ENCODE measurements at regions not wholly inside any gene's neighbourhood (a gene's known extent, or its start where the extent isn't known, plus 50 kb on each side); places are given as distances from the start of the nearest gene placed in this dataset.

DNA sequence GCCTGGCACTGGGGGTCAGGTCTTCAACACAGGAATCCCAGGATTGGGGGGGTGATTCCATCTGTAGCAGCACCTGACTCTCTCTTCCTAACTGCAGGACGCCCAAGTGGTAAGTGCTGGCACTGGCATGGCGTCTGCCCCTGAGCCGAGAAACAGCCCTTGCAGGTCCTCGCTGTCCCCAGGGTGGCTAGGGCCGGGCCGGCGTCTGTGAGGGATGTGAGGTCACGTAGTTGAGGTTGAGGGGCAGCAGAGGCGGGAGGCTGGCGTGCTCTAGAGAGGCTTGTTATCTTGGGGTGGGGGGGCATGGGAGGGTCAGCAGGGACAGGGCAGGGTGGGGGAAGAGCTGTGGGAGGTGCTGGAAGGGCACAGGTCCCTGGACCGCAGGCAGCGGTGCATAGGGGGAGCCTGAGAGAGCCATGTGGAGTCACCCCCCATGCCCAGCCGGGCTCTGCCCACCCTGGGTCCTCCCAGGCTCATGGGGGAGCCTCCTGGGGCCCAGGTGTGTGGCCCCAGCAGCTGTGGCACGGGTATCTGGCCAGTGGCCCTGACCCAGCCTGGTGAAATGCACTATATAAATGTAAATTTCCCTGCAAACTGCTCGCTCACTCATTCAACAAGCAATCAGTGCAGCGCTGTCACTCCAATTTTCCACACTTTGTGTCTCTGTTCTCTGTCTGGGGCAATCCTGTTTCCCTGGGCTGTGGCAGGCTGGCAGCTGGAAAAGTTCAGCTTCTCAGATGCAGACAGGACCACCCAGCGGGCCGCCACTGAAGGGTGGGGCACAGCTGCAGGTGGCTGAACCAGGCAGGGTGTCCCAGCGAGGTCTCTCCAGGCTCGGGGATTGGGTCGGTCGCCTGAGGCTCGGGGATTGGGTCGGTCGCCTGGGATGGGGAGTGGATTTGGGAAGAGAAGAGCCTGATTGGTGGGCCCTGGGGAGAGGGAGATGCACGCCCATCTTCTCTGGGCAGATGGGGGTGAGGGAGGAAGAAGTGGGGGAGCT is 102.2 kb upstream of the NKX1-1 start:
- no peak for DNase-seq

DNA sequence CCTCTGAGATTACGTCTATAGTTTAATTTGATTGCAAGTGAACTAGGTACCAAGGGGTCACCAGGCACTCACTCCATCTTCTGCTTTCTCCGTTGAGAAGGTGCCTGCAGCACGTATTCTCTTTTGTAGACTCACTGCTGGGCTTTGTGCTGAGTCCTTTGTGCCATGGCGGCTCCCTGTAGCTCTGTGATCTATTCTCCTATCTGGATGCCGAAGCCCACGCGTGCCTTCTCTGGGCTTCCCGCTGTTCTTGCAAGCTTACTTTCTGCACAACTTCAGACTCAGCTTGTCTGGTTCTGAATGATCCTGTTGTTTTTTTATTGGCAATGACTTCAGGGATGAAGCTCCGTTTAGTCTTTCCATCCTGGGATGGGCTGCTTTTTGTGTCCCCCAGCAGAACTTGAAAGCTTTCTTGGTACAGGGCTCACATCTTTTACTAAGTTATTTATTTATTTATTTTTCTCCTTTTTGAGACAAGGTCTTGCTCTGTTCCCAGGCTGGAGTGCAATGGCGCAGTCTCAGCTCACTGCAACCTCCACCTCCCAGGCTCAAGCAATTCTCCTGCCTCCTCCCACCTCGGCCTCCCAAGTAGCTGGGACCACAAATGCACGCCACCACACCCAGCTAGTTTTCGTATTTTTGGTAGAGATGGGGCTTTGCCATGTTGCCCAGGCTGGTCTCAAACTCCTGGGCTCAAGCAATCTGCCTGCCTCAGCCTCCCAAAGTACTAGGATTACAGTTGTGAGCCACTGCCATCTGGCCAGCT is 100.9 kb upstream of the NKX1-1 start:
- DNase-seq, result no peak

DNA sequence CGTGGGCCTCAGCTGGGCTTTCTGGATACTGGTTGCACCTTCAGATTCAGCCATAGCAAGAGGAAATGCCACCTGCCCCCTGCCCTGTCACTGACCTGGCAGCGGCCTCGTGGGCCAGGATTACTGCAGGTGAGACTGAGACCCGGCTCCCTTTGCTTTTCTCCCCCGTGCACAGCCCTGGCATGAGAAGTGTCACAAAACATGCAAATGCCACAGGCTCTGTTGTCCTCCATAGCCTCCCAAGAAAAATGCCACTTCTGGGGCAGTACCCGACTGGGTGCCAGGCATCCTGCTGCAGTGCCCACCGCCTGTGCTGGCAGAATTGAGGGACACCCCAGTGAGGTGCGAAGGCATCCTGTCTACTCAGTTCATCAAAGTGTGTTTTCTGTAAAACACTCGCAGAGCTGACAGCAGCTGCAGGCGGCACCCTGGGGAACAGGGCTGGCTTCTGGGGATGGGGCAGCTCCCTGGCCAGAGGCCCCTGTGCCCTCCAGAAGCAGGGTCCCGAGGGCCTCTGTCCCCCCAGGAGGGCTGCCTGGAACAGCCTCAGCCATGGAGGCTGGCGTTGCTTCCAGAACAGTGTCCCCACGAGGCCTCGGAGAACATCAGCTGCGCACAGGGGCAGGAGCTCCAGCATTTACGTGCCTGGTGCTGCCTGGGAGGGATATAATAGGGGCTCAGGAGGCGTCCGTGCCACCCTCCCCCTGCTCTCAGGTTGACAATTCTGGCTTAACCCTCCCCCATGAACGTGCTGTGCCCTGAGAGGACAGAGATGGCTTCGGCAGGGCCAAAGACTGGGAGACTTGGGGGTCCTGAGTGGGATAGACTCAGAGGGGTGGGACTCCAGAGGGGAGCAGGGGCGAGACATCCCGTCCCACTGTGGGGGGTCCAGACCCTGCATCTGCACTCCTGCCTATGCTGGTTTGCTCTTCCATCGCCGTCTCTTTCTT is 99.5 kb upstream of the NKX1-1 start:
- no peak for DNase-seq

DNA sequence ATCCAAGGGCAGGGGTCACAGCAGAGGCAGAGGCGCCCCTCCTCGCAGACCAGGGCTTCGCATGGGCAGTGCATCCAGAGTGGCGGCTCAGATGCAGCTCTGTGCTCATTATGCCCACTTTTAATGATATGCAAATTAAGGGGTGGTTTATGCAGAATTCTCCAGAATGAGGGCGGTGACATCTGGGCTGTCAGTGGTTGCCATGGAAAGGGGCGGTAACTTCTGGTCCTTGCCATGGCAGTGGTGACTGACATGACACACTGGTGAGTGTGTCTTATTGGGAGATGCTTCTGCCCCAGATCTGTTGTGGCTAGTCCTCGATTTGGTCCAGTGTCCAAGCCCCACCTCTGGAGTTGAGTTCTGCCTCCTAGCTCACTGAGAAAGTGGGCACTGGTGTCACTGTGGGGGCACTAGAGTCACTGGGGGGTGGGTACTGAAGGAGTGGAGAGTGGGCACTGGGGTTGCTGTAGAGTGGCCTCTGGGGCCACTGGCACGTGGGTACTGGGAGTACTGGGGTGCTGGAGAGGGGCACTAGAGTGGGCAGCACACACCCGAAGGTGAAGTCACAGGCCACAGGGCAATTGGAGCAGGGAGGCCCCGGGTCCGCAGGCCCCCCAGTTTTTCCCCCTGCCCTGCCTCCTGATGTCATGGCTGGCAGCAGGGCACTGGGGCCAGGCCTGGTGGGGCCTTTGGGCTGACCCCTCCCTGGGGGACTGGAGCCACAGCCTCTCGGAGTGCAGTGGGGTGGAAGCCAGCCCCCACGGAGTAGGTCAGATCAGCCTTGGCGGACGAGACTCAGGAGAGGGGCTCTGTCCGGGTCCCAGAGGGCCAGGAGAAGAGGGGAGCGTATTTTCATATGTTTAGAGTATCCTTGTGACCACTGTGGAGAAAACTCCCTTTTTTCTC is 98.6 kb upstream of the NKX1-1 start:
- DNase-seq, result no peak

DNA sequence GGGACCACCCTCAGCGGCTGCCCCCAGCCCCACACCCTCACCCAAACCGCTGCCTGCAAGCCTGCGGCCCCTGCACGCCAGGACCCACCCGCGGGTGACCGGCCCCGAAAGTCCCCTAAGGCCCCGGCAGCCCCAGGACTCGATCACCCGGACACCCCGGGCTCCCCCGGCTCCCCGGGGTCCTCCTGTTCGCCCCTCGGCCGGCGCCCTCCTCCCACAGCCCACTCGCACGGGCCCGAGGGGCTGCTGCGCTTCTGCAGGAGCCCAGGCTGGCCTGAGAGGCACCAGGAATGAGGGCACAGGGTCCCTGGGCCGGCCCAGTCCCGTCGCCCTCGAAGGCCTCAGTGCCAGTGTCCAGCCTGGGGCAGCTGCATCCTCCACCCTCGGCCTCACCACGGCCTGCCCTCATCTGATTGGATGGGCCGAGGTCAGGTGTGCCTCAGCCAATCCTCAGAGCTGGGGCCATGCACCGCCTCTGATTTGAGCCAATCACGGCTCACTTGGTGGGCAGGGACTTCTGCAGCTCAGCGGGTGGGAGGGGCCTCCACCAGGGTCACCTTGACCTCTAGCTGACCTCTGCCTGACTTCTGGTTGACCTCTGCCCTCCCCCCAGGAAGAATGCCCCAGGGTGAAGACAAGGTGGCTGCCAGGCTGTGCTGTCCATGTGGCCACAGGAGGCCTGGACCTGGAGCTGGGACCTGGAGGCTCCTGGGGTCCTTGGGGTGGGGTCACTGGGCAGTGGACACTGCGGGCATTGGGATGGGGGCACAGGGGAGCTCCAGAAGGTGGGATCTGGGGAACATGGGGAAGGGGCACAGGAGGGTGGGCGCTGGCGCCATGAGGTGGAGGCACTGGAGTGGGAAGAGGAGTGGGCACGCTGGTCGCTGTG is 97.6 kb upstream of the NKX1-1 start:
- no peak for DNase-seq

DNA sequence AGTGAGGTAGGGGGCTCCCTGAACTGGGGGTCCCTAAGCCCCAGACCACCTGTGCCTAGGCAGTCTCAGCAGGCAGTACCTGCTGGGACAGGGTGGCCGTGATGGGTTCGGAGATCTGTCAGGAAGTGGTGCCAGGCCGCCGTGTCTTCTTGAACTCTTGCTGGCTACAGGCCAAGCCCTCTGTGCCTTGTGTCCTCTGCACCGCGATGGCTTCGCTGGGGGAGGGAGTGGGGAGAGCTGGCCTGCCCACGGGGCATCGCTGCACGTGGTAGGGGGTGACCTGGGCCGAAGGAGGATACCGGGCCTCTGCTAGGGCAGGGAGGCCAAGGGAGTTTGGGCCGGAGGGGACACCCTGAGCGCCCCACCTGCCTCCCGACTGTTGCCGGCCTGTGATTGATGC is 96.7 kb upstream of the NKX1-1 start:
- no peak for DNase-seq

DNA sequence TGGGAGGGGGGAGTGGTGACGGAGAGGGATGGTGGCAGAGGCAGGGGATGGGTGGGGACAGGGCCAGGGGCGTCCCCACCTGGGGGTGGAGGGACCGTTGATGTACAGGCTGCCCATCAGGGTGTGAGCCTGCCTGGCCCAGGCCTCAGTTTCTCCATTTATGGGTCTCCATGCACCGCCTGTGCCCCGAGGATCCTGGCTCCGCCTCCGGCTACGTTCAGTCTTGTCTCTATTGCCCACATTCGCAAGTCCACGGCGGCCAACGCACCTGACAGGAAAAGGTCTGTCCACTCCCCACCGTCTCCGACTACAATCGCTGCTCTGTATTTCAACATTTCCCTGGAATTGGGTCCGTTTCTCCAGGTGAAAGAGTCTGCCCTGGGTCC is 96.3 kb upstream of the NKX1-1 start:
- no peak for DNase-seq

DNA sequence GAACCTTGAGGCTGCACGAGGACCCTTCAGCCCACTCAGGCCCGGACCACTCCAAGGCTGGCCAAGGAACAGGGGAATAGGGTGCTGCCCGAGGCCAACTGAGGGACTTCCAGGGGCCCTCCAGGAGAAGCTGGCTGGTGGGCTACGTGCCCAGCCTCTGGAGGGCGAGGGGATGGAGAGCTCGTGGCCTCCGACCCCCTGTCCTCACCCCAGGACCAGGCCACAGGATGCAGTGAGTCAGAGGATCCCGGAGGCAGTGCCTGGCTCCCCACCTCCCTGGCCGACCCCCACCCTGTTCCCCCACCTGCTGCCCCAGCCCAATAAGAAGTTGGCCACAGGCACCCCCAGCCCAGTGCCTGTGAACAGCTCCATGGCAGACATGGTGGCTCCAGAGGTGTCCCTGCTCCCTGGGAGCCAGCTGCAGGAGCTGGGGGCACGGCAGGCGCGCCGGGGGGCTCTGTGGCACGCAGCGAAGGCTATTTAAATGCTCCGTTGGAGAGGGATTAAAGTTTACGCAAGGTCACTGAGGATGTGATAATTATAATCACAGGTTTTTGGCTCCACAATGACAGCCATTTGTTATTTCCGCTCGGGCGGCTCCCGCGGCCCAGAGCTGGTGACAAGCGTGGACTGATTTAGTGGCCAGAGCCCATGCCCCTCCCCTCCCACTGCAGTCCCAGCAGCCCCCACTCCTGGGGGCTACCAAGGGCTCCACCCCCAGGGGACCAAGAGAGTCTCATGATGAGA is 95.7 kb upstream of the NKX1-1 start:
- DNase-seq, result peak; percentile 6

DNA sequence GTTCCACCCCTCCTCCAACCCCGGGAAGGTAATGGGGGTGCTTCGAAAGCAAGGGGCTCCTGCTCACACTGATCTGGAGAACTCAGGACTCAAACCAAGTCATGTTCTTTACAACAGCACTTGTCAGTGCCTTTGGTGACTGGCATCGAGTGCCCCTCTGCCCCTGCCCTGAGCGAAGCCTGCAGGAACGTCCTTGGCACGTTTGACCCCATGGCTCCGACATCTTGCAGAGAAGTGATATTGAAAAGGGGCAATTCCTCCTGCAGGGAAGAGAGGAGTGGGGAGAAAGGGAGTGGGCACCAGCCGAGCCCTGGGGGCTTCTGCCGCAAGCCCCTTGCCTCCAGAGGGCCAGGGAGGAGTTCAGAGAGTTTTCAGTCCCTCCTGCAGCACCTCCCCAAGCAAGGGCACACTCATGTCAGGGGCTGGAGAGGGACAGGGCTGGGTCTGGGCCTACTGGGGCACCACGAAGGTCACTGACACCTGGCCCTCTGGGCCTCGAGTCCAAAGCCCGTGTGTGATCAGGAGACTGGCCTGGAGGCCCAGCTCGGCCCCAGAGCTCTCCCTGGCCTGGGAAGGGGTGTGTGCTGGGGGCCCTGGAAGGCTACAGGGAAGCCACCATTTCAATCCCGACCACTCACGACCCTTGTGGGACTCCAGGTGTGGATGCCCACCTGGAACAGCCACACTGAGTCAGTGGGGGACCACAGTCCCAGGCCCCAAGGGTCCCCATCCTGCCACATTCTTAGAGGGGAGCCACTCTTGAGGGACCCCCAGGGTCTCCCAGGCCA is 94.9 kb upstream of the NKX1-1 start:
- DNase-seq, result no peak

DNA sequence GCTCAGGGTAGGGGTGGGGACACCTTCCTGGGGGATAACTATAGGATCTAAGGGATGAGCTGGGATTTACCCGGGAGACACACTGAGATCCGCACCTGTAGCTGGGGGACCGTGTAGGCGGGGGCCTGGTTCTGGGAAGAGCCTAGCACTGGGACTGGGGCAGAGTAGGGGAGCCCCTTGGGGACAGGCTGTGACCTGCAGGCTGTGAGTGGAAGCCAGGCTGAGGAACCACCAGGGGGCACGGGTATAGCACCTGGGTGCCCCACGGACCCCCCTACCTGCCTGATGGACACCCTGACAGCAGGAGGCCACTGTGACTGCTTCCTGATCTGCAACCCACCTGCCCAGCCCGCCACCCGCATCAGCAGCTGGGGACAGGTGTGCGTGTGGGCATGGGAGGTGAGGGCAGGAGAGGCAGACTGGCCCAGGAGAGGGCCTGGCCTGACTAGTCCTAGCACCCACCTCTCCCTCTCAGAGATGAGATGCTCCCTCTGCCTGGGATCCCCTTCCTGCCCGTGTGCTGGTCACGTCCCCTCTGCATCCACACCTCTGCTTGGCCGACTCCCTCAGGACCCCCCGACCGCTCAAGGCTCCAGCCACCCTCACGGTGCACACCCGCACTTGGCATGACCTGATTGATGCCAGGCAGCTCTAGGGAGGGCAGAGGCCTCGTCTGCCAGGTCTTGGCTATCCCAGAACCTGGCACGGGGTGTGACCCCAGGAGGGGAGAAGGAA is 94.2 kb upstream of the NKX1-1 start:
- DNase-seq, result no peak

DNA sequence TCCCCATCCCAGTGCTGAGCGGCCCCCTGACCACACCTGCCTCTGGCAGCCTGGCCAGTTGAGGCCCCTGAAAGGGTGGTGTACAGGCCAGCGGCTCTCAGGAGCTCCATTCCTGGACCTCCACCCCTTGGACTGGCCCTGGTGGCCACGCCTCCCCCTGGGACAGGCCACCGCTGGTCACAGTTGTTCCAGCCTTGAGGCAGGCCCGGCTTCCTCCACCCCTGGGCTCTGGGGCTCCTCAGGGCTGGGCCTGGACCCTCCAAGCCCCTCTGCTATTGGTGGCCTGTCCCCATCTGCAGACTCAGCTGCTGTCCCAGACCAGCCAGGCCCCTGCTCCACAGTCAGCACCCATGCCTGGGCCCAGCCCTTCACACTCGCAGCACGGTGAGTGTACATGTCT is 93.2 kb upstream of the NKX1-1 start:
- no peak for DNase-seq

DNA sequence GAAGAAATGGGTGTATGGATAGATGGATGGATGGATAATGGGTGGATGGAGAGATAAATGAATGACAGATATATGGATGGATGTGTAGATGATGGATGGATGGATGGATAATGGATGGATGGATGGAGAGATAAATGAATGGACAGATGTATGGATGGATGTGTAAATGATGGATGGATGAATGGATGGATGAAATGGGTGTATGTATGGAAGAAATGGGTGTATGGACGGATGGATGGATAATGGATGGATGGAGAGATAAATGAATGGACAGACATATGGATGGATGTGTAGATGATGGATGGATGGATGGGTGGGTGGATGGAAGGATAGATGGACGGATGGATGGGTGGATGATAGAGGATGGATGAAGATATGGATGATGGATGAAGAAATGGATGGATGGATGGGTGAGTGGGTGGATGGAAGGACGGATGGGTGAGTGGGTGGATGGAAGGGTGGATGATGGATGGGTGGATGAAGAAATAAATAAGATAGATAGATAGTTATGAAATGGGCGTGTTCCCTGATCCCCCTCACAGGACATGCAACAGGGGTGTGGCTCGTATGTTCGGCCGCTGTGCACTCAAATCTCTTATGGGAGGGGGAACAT is 91.1 kb upstream of the NKX1-1 start:
- DNase-seq, result no peak

DNA sequence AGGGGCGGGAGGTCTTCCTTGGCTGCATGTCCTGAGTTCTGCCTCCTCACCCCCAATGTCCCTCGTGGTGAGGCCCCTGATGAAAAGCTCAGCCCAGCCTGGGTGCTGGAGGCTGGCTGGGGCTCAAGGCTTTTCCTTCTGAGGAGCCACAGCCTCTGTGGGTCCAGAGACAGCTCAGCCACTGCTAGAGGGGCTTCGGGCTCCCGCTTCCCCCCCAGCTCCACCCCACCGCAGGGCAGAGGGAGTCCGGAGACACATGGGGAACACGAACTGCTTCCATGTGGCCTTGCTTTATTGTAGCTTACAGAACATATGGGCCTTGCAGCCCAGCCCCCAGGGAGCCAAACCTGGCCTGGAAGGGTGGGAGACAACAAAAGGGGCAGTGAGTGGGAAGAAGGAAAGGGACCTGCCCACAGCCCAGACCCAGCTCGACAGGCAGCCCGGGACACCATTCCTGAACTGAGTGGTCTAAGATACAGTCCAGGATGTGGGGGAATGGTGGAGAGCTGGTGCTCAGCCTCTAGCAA is 89.9 kb upstream of the NKX1-1 start:
- DNase-seq, result no peak

DNA sequence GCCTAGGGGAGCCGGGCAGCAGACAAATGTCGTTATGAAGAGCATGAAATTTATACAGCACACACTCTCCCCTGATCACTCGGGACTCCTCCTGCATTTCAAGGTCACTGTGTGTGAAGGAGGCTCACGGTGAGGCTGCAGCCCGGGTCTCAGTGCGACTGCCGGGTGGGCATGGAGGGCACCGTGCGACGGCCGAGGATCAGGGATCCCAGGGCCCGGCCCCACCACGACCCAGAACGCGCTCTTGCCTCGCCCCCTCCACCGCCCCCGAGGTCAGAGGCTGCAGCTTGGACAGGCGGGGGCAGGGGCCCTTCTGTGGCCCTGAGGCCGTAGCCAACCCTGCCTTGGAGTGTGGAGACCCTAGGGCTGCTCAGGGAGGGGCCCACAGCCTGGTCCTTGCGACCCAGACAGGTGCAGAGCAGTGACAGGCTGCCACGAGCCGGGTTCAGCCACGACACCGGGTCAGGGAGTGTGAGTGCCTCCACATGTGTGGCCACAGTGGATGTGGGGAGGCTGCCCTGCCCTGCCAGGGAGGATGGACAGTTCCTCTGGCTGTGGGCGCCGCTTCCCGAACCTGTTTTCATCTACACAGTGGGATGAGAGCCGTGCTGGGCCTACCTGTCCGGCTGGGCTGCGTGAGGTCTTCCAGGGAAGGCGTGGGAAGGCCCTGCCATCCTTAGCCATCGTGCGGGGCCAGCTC is 89.3 kb upstream of the NKX1-1 start:
- no peak for DNase-seq

DNA sequence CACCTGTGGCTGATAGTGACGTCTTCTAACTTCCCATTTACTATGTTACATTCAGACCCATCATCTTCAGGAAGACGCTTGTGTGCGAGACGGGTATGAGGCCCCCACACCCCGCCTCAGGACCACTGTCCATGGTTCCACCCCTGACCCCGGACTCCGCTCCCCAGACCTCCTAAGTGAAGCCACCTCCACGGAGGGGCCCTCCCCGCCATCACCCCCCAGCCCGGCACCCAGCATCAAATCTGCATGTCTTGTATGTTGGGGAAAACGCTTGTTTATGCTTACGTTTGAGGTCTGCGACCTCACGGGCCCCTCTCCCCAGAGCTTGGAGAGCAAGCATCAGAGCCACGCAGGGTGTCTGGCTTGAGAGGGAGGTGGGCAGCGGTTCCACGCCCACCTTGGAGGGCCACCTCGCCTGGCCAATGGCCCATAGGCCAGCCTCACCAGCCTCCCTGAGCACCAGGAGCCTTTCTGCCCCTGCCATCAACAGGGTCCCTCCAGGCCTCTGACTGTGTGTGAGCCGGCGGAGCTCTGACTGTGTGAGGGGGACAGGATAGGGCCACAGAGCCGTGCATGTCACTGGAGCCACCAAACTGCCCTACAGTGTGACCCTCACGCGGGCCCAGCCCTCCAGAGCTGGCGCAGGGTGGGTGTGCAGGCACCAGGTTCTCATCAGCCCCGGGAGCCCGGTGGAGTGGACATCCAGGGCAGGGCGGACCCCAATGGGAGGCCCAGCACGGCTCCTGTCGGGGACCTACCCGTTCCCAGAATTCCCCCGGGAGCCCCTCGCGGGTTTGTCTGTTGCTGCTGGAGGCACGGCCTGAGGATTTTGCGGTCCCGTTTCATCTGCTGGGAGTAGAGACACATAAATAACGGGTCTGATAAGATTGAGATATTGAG is 88.4 kb upstream of the NKX1-1 start:
- DNase-seq, result no peak
